Brain microvascular endothelial cell (primary cell): ENCODE measurements at regions not wholly inside any gene's neighbourhood (a gene's known extent, or its start where the extent isn't known, plus 50 kb on each side); places are given as distances from the start of the nearest gene placed in this dataset.

Experiments
- DNase-seq: peaks from one replicate; pipeline ENCODE4 v3.0.0-alpha.2; 2020
- H3K27ac ChIP-seq: fragments of 250-450 bp; sonication (Bioruptor Pico); 2 replicates; pipeline ENCODE4 v1.5.1; 2020; ENCODE audit warnings: mild to moderate bottlenecking, moderate library complexity
- H3K27me3 ChIP-seq: fragments of 250-450 bp; sonication (Bioruptor Pico); replicated peaks from 2 replicates; pipeline ENCODE4 v1.5.1; 2020; ENCODE audit warnings: mild to moderate bottlenecking
- H3K36me3 ChIP-seq: fragments of 250-450 bp; sonication (Bioruptor Pico); replicated peaks from 2 replicates; pipeline ENCODE4 v1.5.1; 2020; ENCODE audit warnings: mild to moderate bottlenecking
- H3K4me3 ChIP-seq: 2 replicates; pipeline ENCODE4 v1.5.1; 2011; ENCODE audit warnings: low read depth, mild to moderate bottlenecking, control low read depth, low read length, moderate library complexity
- CTCF ChIP-seq: IDR thresholded peaks from 2 replicates; pipeline ENCODE4 v1.5.1; 2011; ENCODE audit warnings: low read depth, mild to moderate bottlenecking, moderate library complexity, low read length, control low read depth, inconsistent platforms; ENCODE audit errors: missing control alignments
- in situ Hi-C: cut with HindIII; loops from 2 replicates; pipeline ENCODE4 v1.10.0; 2017; ENCODE audit warnings: low sequenced_read_pairs, low pct_ligation_motif_present

GRCh38 chr7:112624416-112624815 is 143.6 kb downstream of the LSMEM1 start:
- in situ Hi-C loops, result no loop called here

GRCh38 chr7:112630565-112630964 is 149.8 kb downstream of the LSMEM1 start:
- H3K36me3 ChIP-seq, result no peaks in the 10 kb centered on the region
- no peak overlapping the region for H3K4me3 ChIP-seq
- no peak for TF ChIP-seq CTCF
- peak; percentile 37 for DNase-seq
- peak overlapping the region; percentile 56 for H3K27ac ChIP-seq
- in situ Hi-C loops, result no loop called here
- no peaks in the 10 kb centered on the region for H3K27me3 ChIP-seq

More at GRCh38 chr7:112624416-112624815, 143.6 kb downstream of the LSMEM1 start:
- TF ChIP-seq CTCF, result no peak
- Histone ChIP-seq H3K27ac (no peak overlapping the region), H3K36me3 (no peaks in the 10 kb centered on the region), H3K4me3 (no peak overlapping the region), H3K27me3 (no peaks in the 10 kb centered on the region)
- no peak for DNase-seq

DNA sequence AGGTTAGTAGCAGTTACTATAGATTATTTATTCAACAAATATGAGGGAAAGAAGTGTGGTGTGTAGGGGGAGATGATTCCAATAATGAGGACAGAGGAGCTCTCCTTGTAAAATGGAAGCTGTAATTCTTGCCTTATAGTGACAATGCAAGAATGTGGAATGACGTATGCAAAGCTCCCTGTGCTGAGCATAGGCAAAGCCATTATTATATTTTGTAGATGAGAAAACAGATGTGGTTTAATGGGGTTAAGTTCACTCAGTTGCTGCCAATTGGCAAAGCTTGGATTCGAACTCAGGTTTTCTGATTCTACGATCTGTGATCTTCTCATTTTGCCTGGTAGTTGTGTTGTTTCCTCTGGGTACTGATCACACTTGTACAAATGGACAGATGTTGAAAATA is 153.3 kb downstream of the LSMEM1 start:
- in situ Hi-C loops, result no loop called here
- no peak for DNase-seq
- Histone ChIP-seq H3K27ac (no peak overlapping the region), H3K27me3 (no peaks in the 10 kb centered on the region), H3K4me3 (no peak overlapping the region), H3K36me3 (no peaks in the 10 kb centered on the region)
- TF ChIP-seq CTCF, result no peak

DNA sequence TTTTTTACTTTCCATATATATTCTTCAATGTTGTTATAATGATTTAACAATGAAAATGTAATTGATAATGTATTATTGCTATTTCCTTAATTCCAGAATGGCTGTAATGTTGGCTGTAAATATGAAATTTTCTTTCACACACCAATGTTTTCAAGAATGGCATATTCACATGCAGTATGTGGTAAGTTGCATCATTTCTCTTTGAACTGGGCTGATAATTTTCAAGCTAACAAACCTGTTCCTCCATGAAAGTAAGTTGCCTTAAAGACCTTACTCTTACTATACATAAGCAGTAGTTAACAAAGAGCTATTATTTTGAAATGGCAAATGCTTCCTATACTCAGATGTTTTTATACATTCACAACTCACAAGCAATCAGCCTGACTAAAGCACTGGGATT is 154.5 kb downstream of the TMEM168 start:
- no peaks in the 10 kb centered on the region for H3K36me3 ChIP-seq
- no peak for TF ChIP-seq CTCF
- no peak overlapping the region for H3K4me3 ChIP-seq
- DNase-seq, result no peak
- in situ Hi-C loops, result no loop called here
- H3K27me3 ChIP-seq, result no peaks in the 10 kb centered on the region
- H3K27ac ChIP-seq, result no peak overlapping the region

- in situ Hi-C loops, result no loop called here
- no peak for TF ChIP-seq CTCF
- Histone ChIP-seq H3K27me3 (no peaks in the 10 kb centered on the region), H3K4me3 (no peak overlapping the region), H3K27ac (no peak overlapping the region), H3K36me3 (no peaks in the 10 kb centered on the region)
- DNase-seq, result no peak
Measured at GRCh38 chr7:112638675-112639400, 151.4 kb downstream of the TMEM168 start.

DNA sequence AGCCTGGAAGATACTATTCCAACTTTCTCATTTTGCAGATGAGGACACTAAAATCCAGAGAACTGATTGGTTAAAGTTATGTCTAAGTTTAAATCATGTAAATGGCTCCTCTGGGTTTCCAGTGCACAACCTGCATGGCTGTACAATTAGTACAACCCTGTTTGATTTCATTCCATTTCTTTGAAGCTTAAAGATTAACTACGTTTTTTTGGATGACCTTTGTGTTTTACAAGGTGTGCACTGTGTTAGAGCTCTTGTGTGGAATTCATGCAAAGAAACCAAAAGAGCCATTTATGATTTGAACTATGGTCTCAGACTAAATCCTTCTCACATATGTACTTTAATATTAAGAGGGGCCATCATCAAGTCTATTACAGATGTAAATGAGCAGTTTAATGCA is 149.5 kb downstream of the TMEM168 start:
- H3K27me3 ChIP-seq, result no peaks in the 10 kb centered on the region
- no peak for TF ChIP-seq CTCF
- H3K27ac ChIP-seq, result no peak overlapping the region
- in situ Hi-C loops, result no loop called here
- H3K4me3 ChIP-seq, result no peak overlapping the region
- DNase-seq, result no peak
- H3K36me3 ChIP-seq, result no peaks in the 10 kb centered on the region
